22Rv1 (cell line): ENCODE measurements at regions not wholly inside any gene's neighbourhood (a gene's known extent, or its start where the extent isn't known, plus 50 kb on each side); places are given as distances from the start of the nearest gene placed in this dataset.

Experiments used
- H3K27ac ChIP-seq: fragments of 450-650 bp; 2 replicates; pipeline ENCODE4 v1.5.1; 2017
- ZFX ChIP-seq: fragments of 450-650 bp; IDR thresholded peaks from 2 replicates; pipeline ENCODE4 v1.6.1; 2017; ENCODE audit warnings: antibody characterized with exemption, borderline replicate concordance
- TF ChIP-seq, protein P1 (sequence below): fragments of 450-650 bp; IDR thresholded peaks from 2 replicates; pipeline ENCODE4 v1.5.1; 2017; ENCODE audit warnings: mild to moderate bottlenecking

DNA sequence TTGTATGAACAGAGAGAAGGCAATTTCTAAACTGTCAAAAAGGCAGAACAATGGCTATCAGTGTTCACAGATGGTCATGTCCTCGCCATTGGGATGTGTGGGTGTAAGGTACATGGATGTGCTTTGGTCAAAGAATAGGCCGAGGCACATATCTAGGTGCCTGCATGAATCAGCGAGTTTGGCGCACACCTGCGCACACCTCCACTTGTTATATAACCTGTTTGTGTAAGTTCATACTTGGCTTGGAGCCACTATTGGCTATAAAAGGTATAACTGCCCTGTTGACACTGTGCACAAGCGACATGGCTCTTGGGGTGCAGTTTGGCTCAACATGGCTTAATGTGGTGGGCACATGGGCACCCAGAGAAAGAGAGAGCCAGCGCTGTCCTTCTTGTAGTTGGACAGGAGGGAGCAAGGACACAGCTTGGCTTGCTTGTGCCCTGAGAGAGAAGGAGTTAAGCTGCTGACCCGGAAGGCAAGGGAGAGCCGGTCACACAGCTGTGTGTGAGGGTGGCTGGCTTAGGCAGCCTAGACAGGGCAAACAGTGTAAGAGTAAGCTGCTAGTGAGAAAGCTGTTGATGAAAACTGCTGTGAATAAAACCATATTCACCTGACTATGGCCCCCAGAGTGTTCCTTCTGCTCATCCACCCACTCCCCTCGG is 499.1 kb downstream of the KCNJ2 start:
- H3K27ac ChIP-seq = no peak overlapping the region
- no peak for TF ChIP-seq ZFX
- TF ChIP-seq, protein P1, sequence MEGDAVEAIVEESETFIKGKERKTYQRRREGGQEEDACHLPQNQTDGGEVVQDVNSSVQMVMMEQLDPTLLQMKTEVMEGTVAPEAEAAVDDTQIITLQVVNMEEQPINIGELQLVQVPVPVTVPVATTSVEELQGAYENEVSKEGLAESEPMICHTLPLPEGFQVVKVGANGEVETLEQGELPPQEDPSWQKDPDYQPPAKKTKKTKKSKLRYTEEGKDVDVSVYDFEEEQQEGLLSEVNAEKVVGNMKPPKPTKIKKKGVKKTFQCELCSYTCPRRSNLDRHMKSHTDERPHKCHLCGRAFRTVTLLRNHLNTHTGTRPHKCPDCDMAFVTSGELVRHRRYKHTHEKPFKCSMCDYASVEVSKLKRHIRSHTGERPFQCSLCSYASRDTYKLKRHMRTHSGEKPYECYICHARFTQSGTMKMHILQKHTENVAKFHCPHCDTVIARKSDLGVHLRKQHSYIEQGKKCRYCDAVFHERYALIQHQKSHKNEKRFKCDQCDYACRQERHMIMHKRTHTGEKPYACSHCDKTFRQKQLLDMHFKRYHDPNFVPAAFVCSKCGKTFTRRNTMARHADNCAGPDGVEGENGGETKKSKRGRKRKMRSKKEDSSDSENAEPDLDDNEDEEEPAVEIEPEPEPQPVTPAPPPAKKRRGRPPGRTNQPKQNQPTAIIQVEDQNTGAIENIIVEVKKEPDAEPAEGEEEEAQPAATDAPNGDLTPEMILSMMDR = no peak

DNA sequence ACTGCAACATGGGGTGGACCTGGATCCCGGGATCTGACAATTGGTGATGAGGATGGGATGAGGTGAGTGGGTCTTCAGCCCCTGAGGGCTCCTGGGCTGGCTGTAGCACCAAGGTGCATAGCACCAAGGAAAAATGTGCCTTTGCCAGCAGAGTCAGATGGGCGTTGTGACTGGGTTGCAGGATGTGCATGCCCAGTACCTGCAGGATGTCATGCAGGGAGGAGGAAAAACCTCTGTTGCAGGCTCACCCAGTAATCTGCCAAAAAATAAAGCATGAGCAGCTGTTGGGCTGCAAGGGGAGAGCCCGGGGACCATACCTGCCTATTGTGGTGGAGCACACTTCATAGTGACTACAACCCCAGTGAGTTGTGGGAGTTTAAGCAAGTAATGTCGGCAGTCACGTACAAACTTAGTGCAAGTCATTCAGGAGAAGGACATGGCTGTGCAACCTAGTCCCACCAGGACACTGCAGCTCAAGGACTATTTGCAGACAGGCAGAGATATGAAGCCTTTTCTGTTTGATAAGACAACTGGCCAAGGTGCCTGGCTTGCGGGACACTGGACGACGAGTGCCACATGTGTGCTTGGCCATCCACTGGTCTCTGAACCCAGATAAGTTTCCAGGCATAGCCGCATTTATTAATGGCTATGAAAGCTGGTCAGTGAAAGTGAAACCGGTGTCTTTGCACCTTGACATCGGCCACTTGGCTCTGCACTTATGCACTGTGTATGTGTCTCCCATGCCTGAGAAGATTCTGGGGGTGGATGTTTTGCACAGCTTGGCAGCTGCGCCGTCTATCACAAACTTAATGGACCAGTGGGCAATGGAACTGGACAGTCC is 499.8 kb downstream of the KCNJ2 start:
- no peak for TF ChIP-seq ZFX
- TF ChIP-seq, protein P1 = no peak
- H3K27ac ChIP-seq = no peak overlapping the region

DNA sequence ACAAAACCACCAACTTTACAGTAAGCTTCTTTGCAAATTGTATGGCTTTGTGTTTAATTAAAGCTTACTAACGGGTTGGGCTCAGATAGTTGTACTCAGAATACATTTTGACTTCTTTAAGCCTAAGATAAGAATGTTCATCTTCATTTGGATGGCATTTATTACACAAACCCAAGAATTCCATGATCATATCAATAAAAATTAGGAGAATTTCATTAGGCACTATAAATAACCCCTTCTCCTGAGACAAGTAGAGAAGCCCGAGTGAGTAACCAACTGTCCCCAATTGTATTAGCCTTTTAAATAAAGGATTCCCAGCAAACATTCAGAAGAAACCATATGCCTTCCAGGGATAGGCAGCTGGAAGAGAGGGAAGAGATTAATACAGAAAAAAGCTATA is 504.7 kb downstream of the KCNJ2 start:
- H3K27ac ChIP-seq = no peak overlapping the region
- TF ChIP-seq, protein P1 = no peak
- TF ChIP-seq ZFX = no peak

DNA sequence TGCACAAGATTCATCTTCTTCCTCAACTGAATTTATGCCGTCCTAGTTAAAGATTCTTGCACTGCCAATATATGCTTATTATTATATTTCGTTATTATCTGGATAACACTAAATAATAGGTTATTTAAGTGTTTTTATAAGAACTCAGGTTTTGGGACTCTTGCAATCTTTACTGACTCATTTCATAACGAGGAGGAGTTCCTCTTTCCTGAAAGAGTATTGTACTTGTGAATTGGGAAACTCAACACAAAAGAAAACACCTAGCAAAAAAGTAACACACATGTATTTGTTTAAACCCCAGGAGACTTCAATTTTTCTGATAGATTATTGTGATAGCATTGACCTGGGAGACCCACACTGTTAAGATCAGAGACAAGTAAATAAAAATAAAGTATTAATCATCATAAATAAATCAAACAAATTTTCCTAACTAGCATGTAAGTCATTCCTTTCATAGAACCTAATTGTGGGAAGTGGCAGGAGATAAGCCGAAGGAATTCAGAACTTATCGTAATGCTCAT is 505.8 kb downstream of the KCNJ2 start:
- no peak overlapping the region for H3K27ac ChIP-seq
- TF ChIP-seq, protein P1 = no peak
- TF ChIP-seq ZFX = no peak

DNA sequence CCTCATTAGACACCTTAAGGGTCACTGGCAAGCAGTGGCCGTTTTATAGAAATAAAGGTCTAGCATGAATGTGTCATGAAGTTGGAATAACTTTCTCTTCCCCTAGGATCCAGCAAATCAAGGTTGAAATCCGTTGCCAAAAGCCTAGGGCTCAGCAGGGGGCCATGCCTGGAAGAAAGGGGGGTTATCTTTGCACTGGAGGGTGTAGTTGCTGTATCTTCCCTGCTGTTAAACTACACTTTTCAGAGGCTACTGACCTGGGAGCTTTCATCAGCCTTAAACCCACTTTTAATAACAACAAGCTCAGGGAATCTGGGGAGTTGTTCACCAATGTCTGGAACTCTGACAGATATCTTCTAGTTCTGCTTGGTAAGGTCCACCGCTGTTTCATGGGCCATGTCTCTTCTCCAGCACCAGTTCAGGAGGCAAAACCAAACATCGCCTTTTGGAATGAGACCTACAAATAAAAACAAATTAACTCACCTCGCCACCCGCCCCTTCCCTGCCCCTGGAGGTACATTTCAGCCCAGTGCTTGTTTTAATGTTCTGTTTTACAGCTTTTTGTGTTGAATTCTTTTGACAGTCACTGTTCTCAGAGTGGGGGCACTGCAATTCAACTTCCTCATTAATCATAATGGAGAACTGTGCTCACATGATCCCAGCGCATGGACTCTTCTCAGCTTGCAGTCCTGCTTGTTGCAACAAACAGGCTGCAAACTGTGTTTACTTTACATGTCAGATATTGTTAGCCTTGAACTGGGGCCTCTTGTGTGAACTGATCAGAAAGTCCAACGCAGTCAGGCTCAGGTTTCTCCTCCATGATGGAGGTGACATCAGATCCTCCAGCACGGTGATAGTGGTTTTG is 508.7 kb downstream of the KCNJ2 start:
- TF ChIP-seq, protein P1 = no peak
- no peak for TF ChIP-seq ZFX
- H3K27ac ChIP-seq = no peak overlapping the region

DNA sequence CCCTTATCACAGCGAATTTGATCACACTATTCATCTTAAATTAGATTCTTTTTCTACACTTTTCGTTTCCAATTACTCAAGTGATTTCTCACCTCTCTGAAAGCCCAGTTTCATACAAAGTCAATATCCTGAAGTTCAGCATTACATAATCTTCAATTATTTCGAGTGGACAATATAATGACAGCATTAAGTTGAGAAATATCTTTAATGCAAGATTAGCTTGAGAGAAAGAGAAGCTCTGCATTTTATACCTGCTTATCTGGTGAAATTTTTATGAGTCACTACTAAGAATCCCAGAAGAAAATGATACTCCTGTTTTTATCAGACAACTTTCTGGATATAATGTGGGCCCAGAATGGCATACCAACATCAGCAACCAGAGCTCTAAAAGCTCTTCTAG is 509.6 kb downstream of the KCNJ2 start:
- TF ChIP-seq ZFX = no peak
- TF ChIP-seq, protein P1 = no peak
- no peak overlapping the region for H3K27ac ChIP-seq
